Upper lobe of left lung (tissue), 6 donors: ENCODE measurements at regions not wholly inside any gene's neighbourhood (a gene's known extent, or its start where the extent isn't known, plus 50 kb on each side); places are given as distances from the start of the nearest gene placed in this dataset.

Source experiments
- ATAC-seq, 2 donors: fragments of 200-7000 bp; cut with Tn5 transposase; one replicate each; pipeline ENCODE4 v1.9.1; 2022; ENCODE audit warnings: mild to moderate bottlenecking in 2 of 2, moderate library complexity in 2 of 2; ENCODE audit not compliant: low FRiP score in 2 of 2
- DNase-seq, 2 donors: peaks; one replicate each; pipeline ENCODE4 v3.0.0-alpha.2; 2019 to 2020
- H3K27ac ChIP-seq, 4 donors: fragments of 200-600 bp; sonication (generic); one replicate each; pipeline ENCODE4 v1.5.1; 2016 to 2019
- H3K27me3 ChIP-seq, 4 donors: fragments of 200-600 bp; sonication (generic); one replicate each; pipeline ENCODE4 v1.5.1; 2017 to 2019
- H3K36me3 ChIP-seq, 4 donors: fragments of 200-600 bp; sonication (generic); one replicate each; pipeline ENCODE4 v1.5.1; 2016 to 2019
- H3K4me1 ChIP-seq, 4 donors: fragments of 200-600 bp; sonication (generic); one replicate each; pipeline ENCODE4 v1.5.1; 2018 to 2019
- H3K4me3 ChIP-seq, 4 donors: fragments of 200-600 bp; sonication (generic); one replicate each; pipeline ENCODE4 v1.5.1; 2017 to 2019; ENCODE audit warnings: mild to moderate bottlenecking in 2 of 4, moderate library complexity in 1 of 4
- H3K9me3 ChIP-seq, 4 donors: fragments of 200-600 bp; sonication (generic); one replicate each; pipeline ENCODE4 v1.5.1; 2018 to 2019
- EP300 ChIP-seq, 4 donors: sonication (generic); formaldehyde crosslinking; IDR thresholded peaks; one replicate each; pipeline ENCODE4 v1.5.1; 2017; ENCODE audit warnings: antibody characterized with exemption in 4 of 4, control low read depth in 2 of 4
- POLR2A ChIP-seq, 4 donors: fragments of 450-650 bp; IDR thresholded peaks; one replicate each; pipeline ENCODE4 v1.5.1; 2016 to 2017; ENCODE audit warnings: antibody characterized with exemption in 4 of 4, mild to moderate bottlenecking in 2 of 4
- POLR2AphosphoS5 ChIP-seq, 2 donors: sonication (generic); formaldehyde crosslinking; IDR thresholded peaks; one replicate each; pipeline ENCODE4 v1.5.1; 2017; ENCODE audit warnings: antibody characterized with exemption in 2 of 2
- WGBS, 2 donors: methylation state at CpG; one replicate each; pipeline ENCODE4 v1.1.5; 2017 to 2018; 5-methylcytosine and 5-hydroxymethylcytosine counted together
- TF ChIP-seq, protein P1 (sequence below), 6 experiments: fragments of 450-650 bp in 4 of 6; fragments of 200-600 bp in 2 of 6; sonication (generic) in 2 of 6; IDR thresholded peaks; one replicate each; pipeline ENCODE4 v1.5.1; 2016 to 2019; ENCODE audit warnings: antibody characterized with exemption in 6 of 6
- donor health status: DM: no; HTN: no; CAD: no; lungs with moderate emphysema.
- donor health status: DM: no; HTN: yes; CAD: no; lungs with severe emphysema.

- TF ChIP-seq, protein P1, sequence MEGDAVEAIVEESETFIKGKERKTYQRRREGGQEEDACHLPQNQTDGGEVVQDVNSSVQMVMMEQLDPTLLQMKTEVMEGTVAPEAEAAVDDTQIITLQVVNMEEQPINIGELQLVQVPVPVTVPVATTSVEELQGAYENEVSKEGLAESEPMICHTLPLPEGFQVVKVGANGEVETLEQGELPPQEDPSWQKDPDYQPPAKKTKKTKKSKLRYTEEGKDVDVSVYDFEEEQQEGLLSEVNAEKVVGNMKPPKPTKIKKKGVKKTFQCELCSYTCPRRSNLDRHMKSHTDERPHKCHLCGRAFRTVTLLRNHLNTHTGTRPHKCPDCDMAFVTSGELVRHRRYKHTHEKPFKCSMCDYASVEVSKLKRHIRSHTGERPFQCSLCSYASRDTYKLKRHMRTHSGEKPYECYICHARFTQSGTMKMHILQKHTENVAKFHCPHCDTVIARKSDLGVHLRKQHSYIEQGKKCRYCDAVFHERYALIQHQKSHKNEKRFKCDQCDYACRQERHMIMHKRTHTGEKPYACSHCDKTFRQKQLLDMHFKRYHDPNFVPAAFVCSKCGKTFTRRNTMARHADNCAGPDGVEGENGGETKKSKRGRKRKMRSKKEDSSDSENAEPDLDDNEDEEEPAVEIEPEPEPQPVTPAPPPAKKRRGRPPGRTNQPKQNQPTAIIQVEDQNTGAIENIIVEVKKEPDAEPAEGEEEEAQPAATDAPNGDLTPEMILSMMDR (IDR thresholded peaks at IDR 0.05) = no peak
- no peak for TF ChIP-seq POLR2A (IDR thresholded peaks at IDR 0.05)
- TF ChIP-seq EP300 (IDR thresholded peaks at IDR 0.05) = no peak
- TF ChIP-seq POLR2AphosphoS5 (IDR thresholded peaks at IDR 0.05) = no peak
- no peaks in the 10 kb centered on the region for H3K4me1 ChIP-seq
- 47 to 55% methylated on average over 1 of the region's 1 CpG for WGBS, 2 donors
- H3K27me3 ChIP-seq = no peaks in the 10 kb centered on the region
- DNase-seq = no peak
- H3K27ac ChIP-seq = no peak overlapping the region
- ATAC-seq = no peak
- no peak overlapping the region for H3K4me3 ChIP-seq
- no peaks in the 10 kb centered on the region for H3K9me3 ChIP-seq
- no peaks in the 10 kb centered on the region for H3K36me3 ChIP-seq
These were observed 401.2 kb upstream of the EPHA7 start for GRCh38 chr6:93820465-93821082.

- TF ChIP-seq POLR2A (IDR thresholded peaks at IDR 0.05) (no peak), EP300 (IDR thresholded peaks at IDR 0.05) (no peak), POLR2AphosphoS5 (IDR thresholded peaks at IDR 0.05) (no peak)
- TF ChIP-seq, protein P1 (IDR thresholded peaks at IDR 0.05) = no peak
- Histone ChIP-seq H3K27me3 (no peaks in the 10 kb centered on the region), H3K4me1 (no peaks in the 10 kb centered on the region), H3K4me3 (no peak overlapping the region), H3K27ac (no peak overlapping the region), H3K9me3 (no peaks in the 10 kb centered on the region), H3K36me3 (no peaks in the 10 kb centered on the region)
- WGBS, 2 donors = 6 to 16% methylated on average over 3 of the region's 3 CpGs
- DNase-seq (no peak), ATAC-seq (no peak)
These were observed 399.8 kb upstream of the EPHA7 start for GRCh38 chr6:93819189-93819588.

DNA sequence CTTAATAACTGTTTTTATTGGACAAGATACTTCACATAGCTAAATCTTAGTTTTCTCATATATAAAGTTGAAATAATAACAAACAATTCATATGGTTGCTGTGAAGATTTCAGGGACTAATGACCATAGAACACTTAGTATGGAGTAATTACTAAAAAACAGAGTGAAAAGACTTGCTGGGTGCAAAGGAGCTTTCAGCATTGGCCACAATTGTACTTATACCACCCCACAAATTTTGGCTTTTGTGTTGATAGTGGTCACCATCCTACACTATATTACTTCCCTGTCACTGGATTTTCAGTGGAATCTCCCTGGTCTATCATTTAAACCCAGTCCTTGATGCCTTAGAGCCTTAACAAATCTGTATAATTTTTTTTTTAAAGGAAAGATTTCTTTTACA is 398.6 kb upstream of the EPHA7 start:
- Histone ChIP-seq H3K27ac (no peak overlapping the region), H3K27me3 (no peaks in the 10 kb centered on the region), H3K4me3 (no peak overlapping the region), H3K4me1 (no peaks in the 10 kb centered on the region), H3K36me3 (no peaks in the 10 kb centered on the region), H3K9me3 (no peaks in the 10 kb centered on the region)
- TF ChIP-seq, protein P1 (IDR thresholded peaks at IDR 0.05) = no peak
- TF ChIP-seq EP300 (IDR thresholded peaks at IDR 0.05) = no peak
- no peak for TF ChIP-seq POLR2A (IDR thresholded peaks at IDR 0.05)
- no peak for TF ChIP-seq POLR2AphosphoS5 (IDR thresholded peaks at IDR 0.05)
- ATAC-seq = no peak
- DNase-seq = no peak

DNA sequence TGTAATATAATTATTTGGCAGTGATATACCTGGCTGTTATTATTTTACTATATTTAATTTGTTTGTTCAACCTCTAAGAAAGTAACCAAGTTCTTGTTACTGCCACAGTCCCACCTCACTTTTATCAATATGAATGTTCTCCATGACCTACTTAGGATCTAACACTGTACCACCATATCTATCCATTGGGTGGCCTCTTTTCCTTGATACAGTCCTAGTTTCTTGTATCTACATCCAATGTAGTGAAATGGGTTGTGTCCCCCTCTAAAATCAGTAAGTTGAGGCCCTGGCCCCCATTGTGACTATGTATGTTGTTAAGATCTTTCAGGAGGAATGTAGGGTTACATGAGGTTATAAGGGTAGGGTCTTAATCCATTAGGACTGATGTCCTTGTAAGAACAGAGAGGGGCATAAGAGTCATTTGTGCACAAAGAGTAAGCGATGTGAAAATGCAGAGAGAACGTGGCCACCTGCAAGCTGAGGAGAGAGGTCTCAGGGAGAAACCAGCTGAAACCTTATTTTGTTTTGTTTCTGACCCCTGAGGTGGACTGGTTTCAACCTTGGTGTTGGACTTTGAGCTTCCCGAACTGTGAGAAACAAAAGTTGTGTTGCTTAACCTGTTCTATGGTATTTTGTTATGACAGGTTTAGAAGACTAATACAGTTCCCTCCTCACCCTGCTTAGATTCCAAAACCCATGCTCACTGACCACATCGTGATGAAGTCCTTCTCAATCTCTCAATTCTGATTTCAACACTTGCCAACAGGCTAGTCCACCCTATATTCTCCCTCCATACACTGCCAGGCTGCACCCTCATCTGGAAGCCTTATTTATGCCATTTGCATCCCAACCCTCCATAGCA is 387.3 kb upstream of the EPHA7 start:
- DNase-seq = no peak
- no peaks in the 10 kb centered on the region for H3K4me1 ChIP-seq
- no peak for ATAC-seq
- no peaks in the 10 kb centered on the region for H3K36me3 ChIP-seq
- 81 to 86% methylated on average over 4 of the region's 4 CpGs for WGBS, 2 donors
- H3K9me3 ChIP-seq = no peaks in the 10 kb centered on the region
- no peak overlapping the region for H3K4me3 ChIP-seq
- H3K27me3 ChIP-seq = no peaks in the 10 kb centered on the region
- no peak for TF ChIP-seq POLR2A (IDR thresholded peaks at IDR 0.05)
- TF ChIP-seq POLR2AphosphoS5 (IDR thresholded peaks at IDR 0.05) = no peak
- TF ChIP-seq EP300 (IDR thresholded peaks at IDR 0.05) = no peak
- TF ChIP-seq, protein P1 (IDR thresholded peaks at IDR 0.05) = no peak
- H3K27ac ChIP-seq = no peak overlapping the region
